Fibroblast of villous mesenchyme (primary cell): ENCODE measurements at regions not wholly inside any gene's neighbourhood (a gene's known extent, or its start where the extent isn't known, plus 50 kb on each side); places are given as distances from the start of the nearest gene placed in this dataset.

ENCODE experiments used
- DNase-seq: peaks from one replicate; pipeline ENCODE4 v3.0.0-alpha.2; 2010; ENCODE audit warnings: low read depth
- H3K4me3 ChIP-seq: 2 replicates; pipeline ENCODE4 v1.5.1; 2011; ENCODE audit warnings: low read depth, mild to moderate bottlenecking, low read length
- CTCF ChIP-seq: IDR thresholded peaks from 2 replicates; pipeline ENCODE4 v1.5.1; 2012; ENCODE audit warnings: low read depth, mild to moderate bottlenecking, low read length; ENCODE audit not compliant: insufficient read depth

- no peak for TF ChIP-seq CTCF
- no peak overlapping the region for H3K4me3 ChIP-seq
- no peak for DNase-seq
Measured at GRCh38 chr18:61183798-61184197, 149.4 kb upstream of the CDH20 start.

DNA sequence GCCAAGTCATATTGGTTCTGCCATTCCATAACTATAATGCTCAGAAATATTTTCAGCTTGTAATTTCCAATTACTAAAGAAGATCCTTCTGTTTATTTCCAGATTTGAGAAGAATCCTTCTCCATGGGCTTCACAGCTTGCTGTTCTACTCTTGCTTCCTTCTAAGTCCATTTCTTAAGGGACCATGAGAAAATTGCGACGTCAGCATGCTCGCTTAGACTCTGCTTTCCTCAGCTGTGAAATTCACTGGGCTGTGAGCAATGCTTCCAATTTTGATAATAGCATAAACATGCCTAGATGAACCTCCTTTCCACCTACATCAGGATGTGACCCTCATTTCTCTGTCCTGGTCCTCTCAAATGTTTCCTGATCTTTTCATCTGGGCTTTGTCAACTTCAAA, 145.3 kb upstream of the CDH20 start:
- TF ChIP-seq CTCF, result no peak
- DNase-seq, result no peak
- H3K4me3 ChIP-seq, result no peak overlapping the region

- TF ChIP-seq CTCF, result no peak
- DNase-seq, result no peak
- no peak overlapping the region for H3K4me3 ChIP-seq
Measured at GRCh38 chr18:61189376-61189775, 143.9 kb upstream of the CDH20 start.

GRCh38 chr18:61194726-61195125, 138.5 kb upstream of the CDH20 start:
- TF ChIP-seq CTCF, result no peak

GRCh38 chr18:61196750-61197149, 136.5 kb upstream of the CDH20 start:
- TF ChIP-seq CTCF, result no peak
- DNase-seq, result no peak

More at GRCh38 chr18:61194726-61195125, 138.5 kb upstream of the CDH20 start:
- DNase-seq, result no peak
- no peak overlapping the region for H3K4me3 ChIP-seq

GRCh38 chr18:61198486-61198885, 134.7 kb upstream of the CDH20 start:
- no peak for TF ChIP-seq CTCF
- DNase-seq, result no peak
- H3K4me3 ChIP-seq, result no peak overlapping the region

More at GRCh38 chr18:61196750-61197149, 136.5 kb upstream of the CDH20 start:
- H3K4me3 ChIP-seq, result no peak overlapping the region

GRCh38 chr18:61199171-61199848, 133.9 kb upstream of the CDH20 start:
- no peak overlapping the region for H3K4me3 ChIP-seq
- no peak for DNase-seq
- TF ChIP-seq CTCF, result no peak
